Right lobe of liver (tissue), 4 donors: ENCODE measurements at regions not wholly inside any gene's neighbourhood (a gene's known extent, or its start where the extent isn't known, plus 50 kb on each side); places are given as distances from the start of the nearest gene placed in this dataset.

Source experiments
- POLR2A ChIP-seq: fragments of 450-650 bp; IDR thresholded peaks from one replicate; pipeline ENCODE4 v1.6.1; 2017; ENCODE audit warnings: antibody characterized with exemption, mild to moderate bottlenecking
- TF ChIP-seq, protein P1 (sequence below), 4 donors: fragments of 200-600 bp in 3 of 4; fragments of 450-650 bp in 1 of 4; IDR thresholded peaks; one replicate each; pipeline versions ENCODE4 v1.5.1 to v1.8.0; 2016 to 2022; ENCODE audit warnings: antibody characterized with exemption in 4 of 4, mild to moderate bottlenecking in 2 of 4
- donor health status: DM: no; HTN: no; CAD: no.
- donor health status: DM: no; HTN: no; CAD: no.
- donor health status: DM: no; HTN: yes; CAD: no.

DNA sequence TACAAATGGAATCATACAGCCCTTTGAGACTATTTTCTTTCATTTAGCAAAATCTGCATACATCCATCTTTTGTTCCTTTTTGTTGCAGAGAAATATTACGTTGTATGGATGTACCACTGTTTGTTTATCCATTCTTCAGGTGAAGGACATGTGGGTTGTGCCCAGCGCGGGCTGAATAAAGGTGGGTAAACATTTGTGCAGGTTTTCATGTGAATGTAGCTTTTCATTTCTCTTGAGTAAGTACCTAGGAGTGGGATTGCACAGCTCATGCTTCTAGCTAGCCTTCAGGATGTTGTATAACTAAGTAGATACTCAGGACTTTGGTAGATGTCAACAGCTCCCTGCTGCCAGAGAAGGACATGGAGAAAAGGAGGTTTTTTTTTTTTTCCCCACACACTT, 50.6 kb upstream of the SPRED2 start:
- TF ChIP-seq, protein P1, sequence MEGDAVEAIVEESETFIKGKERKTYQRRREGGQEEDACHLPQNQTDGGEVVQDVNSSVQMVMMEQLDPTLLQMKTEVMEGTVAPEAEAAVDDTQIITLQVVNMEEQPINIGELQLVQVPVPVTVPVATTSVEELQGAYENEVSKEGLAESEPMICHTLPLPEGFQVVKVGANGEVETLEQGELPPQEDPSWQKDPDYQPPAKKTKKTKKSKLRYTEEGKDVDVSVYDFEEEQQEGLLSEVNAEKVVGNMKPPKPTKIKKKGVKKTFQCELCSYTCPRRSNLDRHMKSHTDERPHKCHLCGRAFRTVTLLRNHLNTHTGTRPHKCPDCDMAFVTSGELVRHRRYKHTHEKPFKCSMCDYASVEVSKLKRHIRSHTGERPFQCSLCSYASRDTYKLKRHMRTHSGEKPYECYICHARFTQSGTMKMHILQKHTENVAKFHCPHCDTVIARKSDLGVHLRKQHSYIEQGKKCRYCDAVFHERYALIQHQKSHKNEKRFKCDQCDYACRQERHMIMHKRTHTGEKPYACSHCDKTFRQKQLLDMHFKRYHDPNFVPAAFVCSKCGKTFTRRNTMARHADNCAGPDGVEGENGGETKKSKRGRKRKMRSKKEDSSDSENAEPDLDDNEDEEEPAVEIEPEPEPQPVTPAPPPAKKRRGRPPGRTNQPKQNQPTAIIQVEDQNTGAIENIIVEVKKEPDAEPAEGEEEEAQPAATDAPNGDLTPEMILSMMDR (IDR thresholded peaks at IDR 0.05) = no peak
- no peak for TF ChIP-seq POLR2A
